ENCODE measurements at regions not wholly inside any gene's neighbourhood (a gene's known extent, or its start where the extent isn't known, plus 50 kb on each side); places are given as distances from the start of the nearest gene placed in this dataset.
A peak's percentile ranks its signal among the peaks of the same experiment; 100 is the strongest.

GRCh38 chr2:176493226-176493825 is 224.1 kb downstream of the MTX2 start:
- no peak for DNase-seq (ENCODE audit: low read depth)

DNA sequence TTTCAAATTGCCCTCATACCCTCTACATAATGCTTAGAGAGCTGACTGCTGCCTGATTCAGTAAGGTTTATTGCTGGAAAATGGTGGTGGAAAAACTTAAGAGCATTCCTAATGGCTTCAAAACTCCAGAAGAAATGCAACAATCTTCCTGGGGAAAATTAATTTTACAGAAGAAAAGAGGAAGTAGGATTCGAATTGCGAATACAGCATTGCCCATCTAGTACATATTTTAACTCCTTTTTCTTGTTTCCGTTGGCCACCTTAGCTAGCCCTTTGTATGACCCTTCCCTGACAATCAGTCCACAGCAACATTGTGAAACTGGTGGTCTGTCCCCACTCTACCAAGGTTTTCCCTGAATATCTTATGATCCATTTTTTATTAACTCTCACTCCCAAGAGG is 224.7 kb downstream of the MTX2 start:
- no peak for DNase-seq (ENCODE audit: low read depth)
- TF ChIP-seq, protein P1, sequence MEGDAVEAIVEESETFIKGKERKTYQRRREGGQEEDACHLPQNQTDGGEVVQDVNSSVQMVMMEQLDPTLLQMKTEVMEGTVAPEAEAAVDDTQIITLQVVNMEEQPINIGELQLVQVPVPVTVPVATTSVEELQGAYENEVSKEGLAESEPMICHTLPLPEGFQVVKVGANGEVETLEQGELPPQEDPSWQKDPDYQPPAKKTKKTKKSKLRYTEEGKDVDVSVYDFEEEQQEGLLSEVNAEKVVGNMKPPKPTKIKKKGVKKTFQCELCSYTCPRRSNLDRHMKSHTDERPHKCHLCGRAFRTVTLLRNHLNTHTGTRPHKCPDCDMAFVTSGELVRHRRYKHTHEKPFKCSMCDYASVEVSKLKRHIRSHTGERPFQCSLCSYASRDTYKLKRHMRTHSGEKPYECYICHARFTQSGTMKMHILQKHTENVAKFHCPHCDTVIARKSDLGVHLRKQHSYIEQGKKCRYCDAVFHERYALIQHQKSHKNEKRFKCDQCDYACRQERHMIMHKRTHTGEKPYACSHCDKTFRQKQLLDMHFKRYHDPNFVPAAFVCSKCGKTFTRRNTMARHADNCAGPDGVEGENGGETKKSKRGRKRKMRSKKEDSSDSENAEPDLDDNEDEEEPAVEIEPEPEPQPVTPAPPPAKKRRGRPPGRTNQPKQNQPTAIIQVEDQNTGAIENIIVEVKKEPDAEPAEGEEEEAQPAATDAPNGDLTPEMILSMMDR (conservative IDR thresholded peaks at IDR 0.05; ENCODE audit: control insufficient read depth, insufficient read depth, low read depth, low read length), result no peak
- no peak overlapping the region for H3K4me3 ChIP-seq (ENCODE audit: control insufficient read depth, low read depth, low read length)

More at GRCh38 chr2:176493226-176493825, 224.1 kb downstream of the MTX2 start:
- TF ChIP-seq, protein P1 (conservative IDR thresholded peaks at IDR 0.05; ENCODE audit: control insufficient read depth, insufficient read depth, low read depth, low read length), result no peak
- no peak overlapping the region for H3K4me3 ChIP-seq (ENCODE audit: control insufficient read depth, low read depth, low read length)

DNA sequence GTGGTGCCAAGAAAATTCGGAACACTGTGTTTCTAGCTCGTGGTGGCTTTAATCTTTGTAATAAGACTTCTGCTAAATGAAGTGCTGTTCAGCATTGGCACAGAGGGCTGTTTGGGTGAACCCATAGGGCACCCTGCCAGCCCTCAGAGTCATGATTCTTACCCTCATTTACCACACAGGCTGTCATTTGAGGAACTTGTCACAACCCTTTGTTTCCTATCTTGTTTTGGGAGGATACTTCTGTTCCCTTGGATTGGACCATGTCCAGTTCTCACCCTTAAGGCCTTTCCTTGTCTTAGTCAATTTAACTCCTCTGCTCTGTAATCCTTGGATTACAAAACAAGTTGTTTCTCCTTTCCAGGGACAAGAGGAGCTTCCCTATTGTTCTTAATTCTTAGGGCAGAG is 225.7 kb downstream of the MTX2 start:
- peak; percentile 50 for DNase-seq (ENCODE audit: low read depth)
- TF ChIP-seq, protein P1 (conservative IDR thresholded peaks at IDR 0.05; ENCODE audit: control insufficient read depth, insufficient read depth, low read depth, low read length), result no peak
- H3K4me3 ChIP-seq (ENCODE audit: control insufficient read depth, low read depth, low read length), result no peak overlapping the region

DNA sequence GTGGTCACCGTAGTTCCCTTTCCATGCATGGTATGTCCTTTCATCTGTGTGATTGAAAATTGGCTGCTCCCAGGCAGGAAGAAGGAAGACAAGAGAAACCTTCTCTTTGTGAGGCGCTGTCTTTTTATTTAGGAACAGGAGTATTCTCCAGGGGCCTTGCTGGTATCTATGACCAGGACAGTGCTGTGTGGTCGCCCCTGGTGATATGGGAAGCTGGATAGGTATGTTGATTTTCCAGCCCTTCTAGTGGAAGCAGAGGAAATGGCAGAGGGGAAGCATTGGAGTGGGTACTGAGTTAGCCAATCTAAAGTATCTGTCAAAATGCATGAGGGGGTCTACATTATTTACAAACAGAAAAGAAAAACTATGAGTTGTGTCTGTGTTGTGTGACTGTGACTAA is 226.6 kb downstream of the MTX2 start:
- TF ChIP-seq, protein P1 (conservative IDR thresholded peaks at IDR 0.05; ENCODE audit: control insufficient read depth, insufficient read depth, low read depth, low read length), result no peak
- H3K4me3 ChIP-seq (ENCODE audit: control insufficient read depth, low read depth, low read length), result no peak overlapping the region
- DNase-seq (ENCODE audit: low read depth), result no peak

DNA sequence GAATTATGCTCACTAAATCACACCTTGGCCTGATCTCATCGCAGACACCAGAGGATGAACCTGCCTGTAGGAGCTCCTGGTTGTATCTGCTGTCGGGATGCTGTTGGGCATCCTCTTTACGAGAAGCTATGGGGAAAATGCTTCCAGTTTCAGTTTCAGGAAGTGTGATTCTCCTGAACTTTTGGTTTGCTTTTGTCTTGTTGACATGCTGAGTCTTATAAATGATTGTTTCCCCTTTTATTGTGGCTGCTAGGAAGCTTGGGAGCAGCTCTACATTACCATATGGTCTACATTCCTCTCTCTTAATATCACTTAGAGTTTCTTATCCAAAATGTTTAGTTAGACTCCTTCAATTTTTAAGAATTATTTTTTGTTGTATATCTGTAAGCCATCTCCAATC is 227.5 kb downstream of the MTX2 start:
- TF ChIP-seq, protein P1 (conservative IDR thresholded peaks at IDR 0.05; ENCODE audit: control insufficient read depth, insufficient read depth, low read depth, low read length), result no peak
- DNase-seq (ENCODE audit: low read depth), result peak; percentile 56
- no peak overlapping the region for H3K4me3 ChIP-seq (ENCODE audit: control insufficient read depth, low read depth, low read length)

DNA sequence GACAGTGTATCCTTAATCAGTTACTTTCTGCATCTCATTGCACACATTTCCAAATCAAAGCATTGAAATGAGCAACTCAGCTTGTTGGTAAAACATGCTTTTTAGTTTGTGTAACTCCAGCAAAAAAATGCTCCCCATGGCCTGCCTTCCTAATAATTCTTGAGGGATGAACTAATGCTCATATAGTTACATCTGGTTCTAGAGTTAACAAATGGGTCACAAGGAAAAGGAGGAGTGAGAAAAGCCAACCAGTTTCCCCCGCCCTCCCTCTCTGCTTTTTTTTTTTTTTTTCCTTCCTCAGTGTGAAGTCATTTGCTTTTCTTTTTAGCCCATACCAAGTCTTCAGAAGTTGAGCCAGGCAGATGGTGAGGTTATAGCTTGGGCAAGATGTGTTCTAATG is 231.7 kb downstream of the MTX2 start:
- no peak overlapping the region for H3K4me3 ChIP-seq (ENCODE audit: control insufficient read depth, low read depth, low read length)
- TF ChIP-seq, protein P1 (conservative IDR thresholded peaks at IDR 0.05; ENCODE audit: control insufficient read depth, insufficient read depth, low read depth, low read length), result no peak
- DNase-seq (ENCODE audit: low read depth), result peak; percentile 91

GRCh38 chr2:176501617-176502016 is 232.4 kb downstream of the MTX2 start:
- no peak overlapping the region for H3K4me3 ChIP-seq (ENCODE audit: control insufficient read depth, low read depth, low read length)
- TF ChIP-seq, protein P1 (conservative IDR thresholded peaks at IDR 0.05; ENCODE audit: control insufficient read depth, insufficient read depth, low read depth, low read length), result no peak
- no peak for DNase-seq (ENCODE audit: low read depth)
